ENCODE measurements at regions not wholly inside any gene's neighbourhood (a gene's known extent, or its start where the extent isn't known, plus 50 kb on each side); places are given as distances from the start of the nearest gene placed in this dataset.

GRCh38 chr3:170759511-170760173 lies 110.4 kb downstream of the RPL22L1 start:
- Histone ChIP-seq H3K79me2 (ENCODE audit: insufficient read depth, low read length) (no peaks in the 10 kb centered on the region), H3K4me3 (ENCODE audit: low read depth in 1 of 2, low read length in 2 of 2) (no peak overlapping the region), H3K27ac (ENCODE audit: low read length) (no peak overlapping the region), H2AFZ (ENCODE audit: low read depth, low read length) (no peak overlapping the region), H3K9ac (ENCODE audit: low read depth, low read length) (no peak overlapping the region), H3K4me2 (ENCODE audit: insufficient read depth, low read length) (no peak overlapping the region), H3K9me3 (ENCODE audit: insufficient read depth, low read length, severe bottlenecking) (no peaks in the 10 kb centered on the region), H3K36me3 (ENCODE audit: insufficient read depth, low read length) (no peaks in the 10 kb centered on the region), H4K20me1 (ENCODE audit: insufficient read depth, low read length) (no peaks in the 10 kb centered on the region), H3K27me3 (ENCODE audit: insufficient read depth, low read length, poor library complexity) (peaks cover 6% of the 10 kb centered on the region), H3K4me1 (ENCODE audit: insufficient read depth, low read length) (no peaks in the 10 kb centered on the region)
- no peak for ATAC-seq (ENCODE audit: insufficient read depth, low read depth)
- DNase-seq, result no peak
- TF ChIP-seq EZH2 (IDR thresholded peaks at IDR 0.05; ENCODE audit: borderline replicate concordance, low read depth, low read length, severe bottlenecking) (no peak), CTCF (IDR thresholded peaks at IDR 0.05; ENCODE audit: borderline replicate concordance, extremely low read depth, low read length, poor library complexity, severe bottlenecking) (no peak)

DNA sequence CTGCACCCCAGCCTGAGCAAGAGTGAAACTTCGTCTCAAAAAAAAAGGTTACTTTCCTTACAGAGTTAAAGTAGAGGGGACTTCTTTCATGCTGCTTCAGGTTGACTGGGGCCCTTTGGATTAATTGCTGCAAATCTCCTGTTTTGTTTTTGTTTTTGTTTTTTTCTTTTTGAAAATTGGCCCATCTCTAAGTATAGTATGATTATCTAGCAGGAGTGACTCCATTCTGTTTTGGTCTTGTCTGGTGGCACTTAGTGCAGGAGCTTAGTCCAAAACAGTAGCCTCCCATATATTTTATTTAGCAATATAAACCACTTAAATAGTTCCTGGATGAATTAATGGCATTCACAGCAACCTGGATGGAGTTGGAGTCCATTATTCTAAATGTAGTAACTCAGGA lies 113.0 kb downstream of the RPL22L1 start:
- Histone ChIP-seq H3K27ac (ENCODE audit: low read length) (no peak overlapping the region), H3K4me2 (ENCODE audit: insufficient read depth, low read length) (no peak overlapping the region), H3K9me3 (ENCODE audit: insufficient read depth, low read length, severe bottlenecking) (no peaks in the 10 kb centered on the region), H3K9ac (ENCODE audit: low read depth, low read length) (no peak overlapping the region), H3K4me1 (ENCODE audit: insufficient read depth, low read length) (no peaks in the 10 kb centered on the region), H3K79me2 (ENCODE audit: insufficient read depth, low read length) (no peaks in the 10 kb centered on the region), H3K27me3 (ENCODE audit: insufficient read depth, low read length, poor library complexity) (peaks cover 3% of the 10 kb centered on the region), H4K20me1 (ENCODE audit: insufficient read depth, low read length) (no peaks in the 10 kb centered on the region), H3K4me3 (ENCODE audit: low read depth in 1 of 2, low read length in 2 of 2) (no peak overlapping the region), H2AFZ (ENCODE audit: low read depth, low read length) (no peak overlapping the region), H3K36me3 (ENCODE audit: insufficient read depth, low read length) (no peaks in the 10 kb centered on the region)
- TF ChIP-seq CTCF (IDR thresholded peaks at IDR 0.05; ENCODE audit: borderline replicate concordance, extremely low read depth, low read length, poor library complexity, severe bottlenecking) (no peak), EZH2 (IDR thresholded peaks at IDR 0.05; ENCODE audit: borderline replicate concordance, low read depth, low read length, severe bottlenecking) (no peak)
- DNase-seq (no peak), ATAC-seq (ENCODE audit: insufficient read depth, low read depth) (no peak)

GRCh38 chr3:170754311-170754693 lies 115.7 kb downstream of the RPL22L1 start:
- Histone ChIP-seq H3K27me3 (ENCODE audit: insufficient read depth, low read length, poor library complexity) (peaks cover 7% of the 10 kb centered on the region), H3K36me3 (ENCODE audit: insufficient read depth, low read length) (no peaks in the 10 kb centered on the region), H2AFZ (ENCODE audit: low read depth, low read length) (no peak overlapping the region), H3K4me3 (ENCODE audit: low read depth in 1 of 2, low read length in 2 of 2) (no peak overlapping the region), H3K79me2 (ENCODE audit: insufficient read depth, low read length) (no peaks in the 10 kb centered on the region), H4K20me1 (ENCODE audit: insufficient read depth, low read length) (no peaks in the 10 kb centered on the region), H3K9me3 (ENCODE audit: insufficient read depth, low read length, severe bottlenecking) (no peaks in the 10 kb centered on the region), H3K4me1 (ENCODE audit: insufficient read depth, low read length) (no peaks in the 10 kb centered on the region), H3K4me2 (ENCODE audit: insufficient read depth, low read length) (no peak overlapping the region), H3K9ac (ENCODE audit: low read depth, low read length) (no peak overlapping the region), H3K27ac (ENCODE audit: low read length) (no peak overlapping the region)
- ATAC-seq (ENCODE audit: insufficient read depth, low read depth) (no peak), DNase-seq (no peak)
- TF ChIP-seq CTCF (IDR thresholded peaks at IDR 0.05; ENCODE audit: borderline replicate concordance, extremely low read depth, low read length, poor library complexity, severe bottlenecking) (no peak), EZH2 (IDR thresholded peaks at IDR 0.05; ENCODE audit: borderline replicate concordance, low read depth, low read length, severe bottlenecking) (no peak)

Measured in DND-41 (cell line).